OCI-LY3 (cell line): ENCODE measurements at regions not wholly inside any gene's neighbourhood (a gene's known extent, or its start where the extent isn't known, plus 50 kb on each side); places are given as distances from the start of the nearest gene placed in this dataset.

Source experiments
- CTCF ChIP-seq: fragments of 200-600, 300-600 bp; sonication (generic); IDR thresholded peaks from 2 replicates; pipeline ENCODE4 v1.5.1; 2014; ENCODE audit warnings: antibody characterized with exemption, low read length, low read depth
- EZH2phosphoT487 ChIP-seq: fragments of 200-600 bp; shearing (Covaris generic); IDR thresholded peaks from 2 replicates; pipeline ENCODE4 v1.6.1; 2018; ENCODE audit warnings: antibody characterized with exemption, mixed run types, low read depth

- TF ChIP-seq CTCF (no peak), EZH2phosphoT487 (no peak)
These were observed 238.0 kb upstream of the PDE4D start for GRCh38 chr5:60131504-60131903.
